ENCODE measurements at regions not wholly inside any gene's neighbourhood (a gene's known extent, or its start where the extent isn't known, plus 50 kb on each side); places are given as distances from the start of the nearest gene placed in this dataset.

DNA sequence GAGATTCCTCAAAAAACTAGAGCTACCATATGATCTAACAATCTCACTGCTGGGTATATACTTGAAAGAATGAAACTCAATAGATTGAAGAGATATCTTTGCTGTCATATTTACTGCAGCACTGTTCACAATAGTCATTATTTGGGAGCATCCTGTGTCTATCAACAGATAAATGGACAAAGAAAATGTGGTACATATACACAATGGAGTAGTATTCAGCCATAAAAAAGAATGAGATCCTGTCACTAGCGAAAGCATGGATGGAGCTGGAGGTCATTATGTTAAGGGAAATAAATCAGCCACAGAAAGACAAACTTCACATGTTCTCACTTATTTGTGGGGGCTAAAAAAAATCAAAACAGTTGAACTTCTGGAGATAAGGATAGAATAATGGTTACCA, 505.7 kb upstream of the ARRDC3 start:
- Mint-ChIP-seq H3K9me3 (peaks cover 3% of the 10 kb centered on the region; the same call in 1 of the 3 replicates), H3K36me3 (ENCODE audit: low read depth) (0 out of 3 replicates have a peak, but pooled peaks cover 2% of the 10 kb centered on the region), H3K27ac (no peak overlapping the region), H3K4me1 (peaks cover 4% of the 10 kb centered on the region; the same call in 1 of the 3 replicates), H3K4me3 (no peak overlapping the region), H3K27me3 (ENCODE audit: insufficient read depth, low read depth, poor library complexity) (no peaks in the 10 kb centered on the region)
- no peak overlapping the region for H3K27ac ChIP-seq (ENCODE audit: low read depth)
- ATAC-seq (no peak), DNase-seq (ENCODE audit: low spot score) (no peak)
- no peaks in the 10 kb centered on the region for H3K36me3 ChIP-seq (ENCODE audit: insufficient read depth)
- H4K20me1 ChIP-seq (replicated peaks; ENCODE audit: insufficient read depth): no peaks in the 10 kb centered on the region
- H3F3A ChIP-seq (replicated peaks; ENCODE audit: low read depth): no peaks in the 10 kb centered on the region
- no peaks in the 10 kb centered on the region for H3K27me3 ChIP-seq (ENCODE audit: insufficient read depth)
- no peak overlapping the region for H3K4me3 ChIP-seq
- H3K4me1 ChIP-seq (ENCODE audit: insufficient read depth): no peaks in the 10 kb centered on the region
- no peak for TF ChIP-seq ZNF114 (CRISPR knock-in tag; IDR thresholded peaks at IDR 0.05)
- TF ChIP-seq ZNF462 (CRISPR knock-in tag; IDR thresholded peaks at IDR 0.05): no peak
- no peak for TF ChIP-seq EZH2 (IDR thresholded peaks at IDR 0.05; ENCODE audit: low read depth, unreplicated experiment)
- TF ChIP-seq POLR2AphosphoS5 (IDR thresholded peaks at IDR 0.05; ENCODE audit: low read depth): no peak
- no peak for TF ChIP-seq STAT1 (IDR thresholded peaks at IDR 0.05; ENCODE audit: unreplicated experiment)
- TF ChIP-seq CREB1 (CRISPR knock-in tag; IDR thresholded peaks at IDR 0.05; ENCODE audit: low read depth): no peak
- TF ChIP-seq ETS1 (IDR thresholded peaks at IDR 0.05): no peak
- TF ChIP-seq JUNB (IDR thresholded peaks at IDR 0.05; ENCODE audit: unreplicated experiment): no peak
- no peak for TF ChIP-seq EZH2phosphoT487 (IDR thresholded peaks at IDR 0.05; ENCODE audit: unreplicated experiment)
- TF ChIP-seq CTCF (conservative IDR thresholded peaks at IDR 0.05; ENCODE audit: low read depth in 2 of 2): no peak
- no peak for TF ChIP-seq NANOG (IDR thresholded peaks at IDR 0.05; ENCODE audit: borderline replicate concordance)
- no peak for TF ChIP-seq ZNF331 (CRISPR knock-in tag; IDR thresholded peaks at IDR 0.05; ENCODE audit: low read depth)
- TF ChIP-seq, protein P1, sequence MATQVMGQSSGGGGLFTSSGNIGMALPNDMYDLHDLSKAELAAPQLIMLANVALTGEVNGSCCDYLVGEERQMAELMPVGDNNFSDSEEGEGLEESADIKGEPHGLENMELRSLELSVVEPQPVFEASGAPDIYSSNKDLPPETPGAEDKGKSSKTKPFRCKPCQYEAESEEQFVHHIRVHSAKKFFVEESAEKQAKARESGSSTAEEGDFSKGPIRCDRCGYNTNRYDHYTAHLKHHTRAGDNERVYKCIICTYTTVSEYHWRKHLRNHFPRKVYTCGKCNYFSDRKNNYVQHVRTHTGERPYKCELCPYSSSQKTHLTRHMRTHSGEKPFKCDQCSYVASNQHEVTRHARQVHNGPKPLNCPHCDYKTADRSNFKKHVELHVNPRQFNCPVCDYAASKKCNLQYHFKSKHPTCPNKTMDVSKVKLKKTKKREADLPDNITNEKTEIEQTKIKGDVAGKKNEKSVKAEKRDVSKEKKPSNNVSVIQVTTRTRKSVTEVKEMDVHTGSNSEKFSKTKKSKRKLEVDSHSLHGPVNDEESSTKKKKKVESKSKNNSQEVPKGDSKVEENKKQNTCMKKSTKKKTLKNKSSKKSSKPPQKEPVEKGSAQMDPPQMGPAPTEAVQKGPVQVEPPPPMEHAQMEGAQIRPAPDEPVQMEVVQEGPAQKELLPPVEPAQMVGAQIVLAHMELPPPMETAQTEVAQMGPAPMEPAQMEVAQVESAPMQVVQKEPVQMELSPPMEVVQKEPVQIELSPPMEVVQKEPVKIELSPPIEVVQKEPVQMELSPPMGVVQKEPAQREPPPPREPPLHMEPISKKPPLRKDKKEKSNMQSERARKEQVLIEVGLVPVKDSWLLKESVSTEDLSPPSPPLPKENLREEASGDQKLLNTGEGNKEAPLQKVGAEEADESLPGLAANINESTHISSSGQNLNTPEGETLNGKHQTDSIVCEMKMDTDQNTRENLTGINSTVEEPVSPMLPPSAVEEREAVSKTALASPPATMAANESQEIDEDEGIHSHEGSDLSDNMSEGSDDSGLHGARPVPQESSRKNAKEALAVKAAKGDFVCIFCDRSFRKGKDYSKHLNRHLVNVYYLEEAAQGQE (IDR thresholded peaks at IDR 0.05; ENCODE audit: unreplicated experiment): no peak
- no peak overlapping the region for H3K4me2 ChIP-seq
- H3K79me2 ChIP-seq (replicated peaks; ENCODE audit: insufficient read depth): no peaks in the 10 kb centered on the region
- H2AFZ ChIP-seq: no peak overlapping the region
- H3K9me2 ChIP-seq (ENCODE audit: insufficient read depth): peaks cover 4% of the 10 kb centered on the region; the same call in 1 of the 2 replicates

Data from GM23338 (cell line).